ENCODE measurements at regions not wholly inside any gene's neighbourhood (a gene's known extent, or its start where the extent isn't known, plus 50 kb on each side); places are given as distances from the start of the nearest gene placed in this dataset.

DNA sequence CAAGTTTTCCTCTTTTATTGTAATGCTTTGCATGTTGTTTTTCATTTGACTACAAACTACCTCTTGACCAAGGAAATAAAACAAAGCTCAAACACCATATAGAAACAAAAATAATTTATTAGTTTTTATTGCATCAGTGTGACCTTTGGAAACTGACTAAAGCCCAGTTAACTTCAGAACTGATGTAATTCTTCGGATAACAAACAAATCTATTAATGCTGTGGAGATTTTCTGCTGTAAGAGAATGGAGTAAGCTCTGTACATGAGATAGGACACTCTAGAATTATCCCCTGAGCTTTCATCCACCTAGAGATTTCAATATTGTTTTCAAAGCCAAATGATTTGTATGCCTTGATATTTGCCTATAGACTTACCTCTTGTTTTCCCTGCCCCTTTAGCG, 154.0 kb upstream of the KCNK2 start:
- DNase-seq (ENCODE audit: low read depth in 2 of 2), result no peak

DNA sequence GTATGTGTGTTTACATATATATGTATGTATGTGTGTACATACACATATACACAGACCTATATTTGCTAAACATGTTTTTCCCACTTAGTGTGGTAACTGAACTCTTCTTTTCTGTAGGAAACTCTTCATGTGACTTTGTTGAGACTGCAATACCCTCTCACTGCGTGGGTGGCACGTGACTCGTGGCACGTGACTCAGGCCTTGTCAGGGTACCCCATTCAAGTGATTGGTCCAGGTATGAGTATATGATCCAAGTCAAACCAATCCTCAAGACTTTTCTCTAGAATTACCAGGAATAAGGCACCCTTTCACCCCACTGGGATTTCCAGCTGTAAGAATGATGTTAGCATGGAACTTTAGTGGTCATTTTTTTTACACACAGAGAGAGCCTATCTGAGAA, 149.2 kb upstream of the KCNK2 start:
- peak in 1 of 2 donors; percentile 2 for DNase-seq (ENCODE audit: low read depth in 2 of 2)

DNA sequence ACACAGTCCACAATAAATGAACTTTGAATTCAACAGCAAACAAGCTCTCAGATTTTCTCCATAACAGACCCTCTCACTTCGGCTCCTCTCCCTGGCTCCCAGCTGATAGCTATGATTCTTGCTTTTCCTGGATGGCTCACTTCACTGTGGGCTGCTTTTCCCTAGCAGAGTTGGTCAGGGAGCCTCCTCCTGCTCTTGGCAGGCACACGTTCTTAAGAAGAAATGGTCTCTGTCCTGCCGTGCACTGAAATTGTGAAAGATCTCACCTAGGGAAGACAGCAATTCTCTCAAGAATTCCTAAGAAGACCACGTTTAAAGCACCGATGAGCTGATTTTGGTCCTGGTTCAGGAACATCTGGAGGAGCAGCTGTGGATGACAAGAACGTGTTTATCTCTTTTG, 148.5 kb upstream of the KCNK2 start:
- DNase-seq (ENCODE audit: low read depth in 2 of 2), result no peak

DNA sequence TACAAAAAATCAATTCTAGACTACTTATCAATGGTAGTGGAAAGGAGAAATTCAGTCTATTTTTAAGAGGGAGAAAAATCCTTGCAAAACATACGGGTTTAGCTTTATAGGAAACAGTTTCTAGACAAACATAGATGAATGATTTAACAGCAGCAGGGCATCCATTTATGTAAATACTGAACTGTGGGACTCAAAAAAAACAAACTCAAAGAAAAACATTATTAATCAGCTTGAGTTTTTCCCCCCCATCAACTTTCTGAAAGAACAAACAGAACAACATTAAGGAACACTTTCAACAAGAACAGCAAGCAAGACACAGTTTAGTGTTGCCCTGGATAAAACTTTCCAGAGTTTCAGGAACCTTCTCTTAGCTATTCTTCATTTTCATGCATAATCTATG, 147.3 kb upstream of the KCNK2 start:
- DNase-seq (ENCODE audit: low read depth in 2 of 2), result no peak

DNA sequence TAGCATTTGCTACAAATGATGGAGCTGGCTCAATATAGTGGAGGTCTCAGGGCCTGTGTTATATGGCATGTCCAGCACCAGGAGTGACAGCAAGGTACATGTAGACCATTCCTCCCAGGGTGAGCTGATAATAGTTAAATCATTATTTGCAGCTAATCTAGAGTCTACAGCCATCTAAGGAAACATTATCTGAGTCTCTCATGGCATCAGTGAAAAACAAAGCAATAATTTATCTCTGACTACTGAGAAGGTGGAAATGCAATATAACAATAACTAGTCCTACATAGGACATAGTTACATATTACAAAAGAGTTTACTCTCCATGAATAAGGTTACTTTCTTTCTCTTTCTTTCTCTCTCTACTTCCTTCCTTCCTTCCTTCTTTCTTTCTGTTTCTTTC, 143.4 kb upstream of the KCNK2 start:
- DNase-seq (ENCODE audit: low read depth in 2 of 2), result no peak

DNA sequence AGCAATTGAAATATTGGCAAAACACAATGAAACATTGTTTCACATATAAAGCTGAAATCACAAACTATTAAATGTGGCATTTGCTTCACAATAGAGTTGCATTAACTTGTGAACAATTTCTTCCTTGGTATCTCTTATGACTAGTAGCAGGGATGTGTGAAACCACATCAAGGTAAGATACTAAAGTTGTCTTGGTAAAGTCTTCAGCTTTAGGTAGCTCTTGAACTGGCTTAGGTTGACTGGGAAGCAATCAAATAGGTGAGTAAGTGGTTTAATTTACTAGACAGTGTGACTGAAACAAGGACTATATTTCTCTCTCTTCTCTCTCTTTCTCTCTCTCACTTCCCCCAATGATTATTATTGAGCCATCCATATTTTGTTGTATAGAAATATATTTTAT, 141.5 kb upstream of the KCNK2 start:
- no peak for DNase-seq (ENCODE audit: low read depth in 2 of 2)

DNA sequence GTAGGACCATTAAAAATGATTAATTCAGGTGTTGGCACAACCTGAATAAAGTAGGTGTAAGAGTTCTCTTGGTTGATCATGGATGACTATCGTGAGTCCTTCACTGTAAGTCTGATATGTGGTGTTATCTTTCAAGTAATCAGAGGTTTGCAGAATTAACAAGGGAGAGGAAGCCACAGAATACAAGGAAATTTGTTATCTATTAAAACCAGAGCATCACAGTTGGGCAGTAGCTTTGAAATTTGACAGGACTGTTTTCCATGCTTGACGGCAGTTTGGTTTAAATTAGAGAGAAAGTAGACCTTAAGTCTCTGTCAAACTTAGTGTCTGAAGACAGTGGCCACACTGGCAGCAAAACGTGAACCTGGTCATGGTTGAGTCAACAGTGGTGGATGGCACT, 139.5 kb upstream of the KCNK2 start:
- DNase-seq (ENCODE audit: low read depth in 2 of 2), result no peak

DNA sequence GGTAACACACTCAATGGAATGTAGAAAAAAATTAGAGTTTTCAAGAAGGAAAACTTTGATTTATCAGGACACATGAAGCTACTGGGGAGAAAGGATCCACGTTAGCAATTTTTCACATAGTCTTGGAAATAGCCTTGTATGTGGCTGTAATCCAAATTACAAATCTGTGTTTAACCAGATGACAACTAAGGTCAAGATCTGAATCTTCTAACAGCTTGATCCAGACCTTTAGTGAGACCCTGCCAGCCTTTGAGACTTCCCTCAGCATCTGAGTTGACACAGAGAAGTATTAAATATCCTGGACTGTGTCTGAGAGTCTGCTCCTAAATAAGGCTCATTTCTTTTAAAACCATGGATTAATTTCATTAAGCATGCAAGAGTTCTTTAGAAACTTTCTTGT, 135.9 kb upstream of the KCNK2 start:
- DNase-seq (ENCODE audit: low read depth in 2 of 2), result no peak

DNA sequence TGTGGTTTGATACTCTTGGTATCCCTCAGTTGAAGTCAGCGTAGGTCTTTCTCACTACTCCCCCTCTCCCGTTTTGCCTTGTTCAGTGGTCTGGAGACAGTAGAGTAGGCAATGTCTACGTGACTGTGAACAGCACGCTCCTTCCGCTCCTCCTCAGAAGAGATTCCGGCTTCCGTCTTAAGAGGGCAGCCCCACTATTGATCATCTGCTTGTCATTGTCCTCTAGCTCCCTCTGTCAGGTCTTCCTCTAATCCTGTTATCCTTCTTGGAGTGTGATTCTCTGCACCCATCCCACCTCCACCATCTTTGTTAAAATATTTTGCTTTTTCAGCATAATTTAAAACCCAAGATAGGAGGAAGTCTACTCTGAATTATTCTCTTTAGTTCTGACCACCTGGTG, 129.9 kb upstream of the KCNK2 start:
- no peak for DNase-seq (ENCODE audit: low read depth in 2 of 2)

DNA sequence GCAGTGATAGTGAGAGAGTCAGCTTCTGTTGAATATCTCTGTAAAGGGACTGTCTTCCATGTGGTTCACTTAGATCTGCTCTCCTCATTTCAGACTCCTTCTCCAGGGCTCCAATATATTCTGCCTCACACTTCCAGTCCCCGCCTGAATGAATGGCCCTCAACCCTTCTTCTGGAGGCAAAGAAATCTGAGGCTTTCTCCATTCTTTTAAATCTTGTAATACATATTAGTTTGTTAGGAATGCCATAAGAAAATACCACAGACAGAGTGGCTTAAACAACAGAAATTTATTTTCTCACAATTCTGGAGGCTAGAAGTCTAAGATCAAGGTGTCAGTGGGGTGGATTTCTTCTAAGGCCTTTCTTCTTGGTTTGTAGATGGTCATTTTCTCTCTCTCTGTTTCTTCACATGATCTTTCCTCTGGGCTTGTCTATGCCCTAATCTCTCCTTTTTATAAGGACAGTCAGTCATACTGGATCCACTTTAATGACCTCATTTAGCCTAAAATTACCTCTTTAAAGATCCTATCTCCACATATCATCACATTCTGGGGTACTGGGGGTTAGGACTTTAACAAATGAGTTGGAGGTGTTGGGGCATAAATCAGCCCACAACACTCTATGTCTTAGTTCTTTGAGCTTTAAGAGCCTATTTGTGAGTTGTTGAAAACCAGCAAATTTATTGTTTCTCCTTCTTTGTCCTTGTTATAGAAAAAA, 128.5 kb upstream of the KCNK2 start:
- no peak for DNase-seq (ENCODE audit: low read depth in 2 of 2)

DNA sequence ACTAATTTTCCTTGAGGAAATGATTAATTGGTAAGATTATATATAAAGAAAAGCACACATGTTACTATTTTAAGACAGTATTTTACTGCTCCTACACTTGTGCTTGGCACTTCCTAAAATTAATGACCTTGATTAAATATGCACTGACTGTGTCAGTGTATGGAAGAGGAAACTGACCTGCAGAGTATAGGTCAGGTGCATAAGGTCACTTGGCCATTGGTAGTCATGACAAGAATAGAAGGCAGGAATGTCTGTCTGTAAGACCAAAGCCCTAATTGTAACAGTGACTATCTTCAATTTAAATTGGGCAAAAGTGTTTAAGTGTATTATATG, 128.0 kb upstream of the KCNK2 start:
- no peak for DNase-seq (ENCODE audit: low read depth in 2 of 2)

DNA sequence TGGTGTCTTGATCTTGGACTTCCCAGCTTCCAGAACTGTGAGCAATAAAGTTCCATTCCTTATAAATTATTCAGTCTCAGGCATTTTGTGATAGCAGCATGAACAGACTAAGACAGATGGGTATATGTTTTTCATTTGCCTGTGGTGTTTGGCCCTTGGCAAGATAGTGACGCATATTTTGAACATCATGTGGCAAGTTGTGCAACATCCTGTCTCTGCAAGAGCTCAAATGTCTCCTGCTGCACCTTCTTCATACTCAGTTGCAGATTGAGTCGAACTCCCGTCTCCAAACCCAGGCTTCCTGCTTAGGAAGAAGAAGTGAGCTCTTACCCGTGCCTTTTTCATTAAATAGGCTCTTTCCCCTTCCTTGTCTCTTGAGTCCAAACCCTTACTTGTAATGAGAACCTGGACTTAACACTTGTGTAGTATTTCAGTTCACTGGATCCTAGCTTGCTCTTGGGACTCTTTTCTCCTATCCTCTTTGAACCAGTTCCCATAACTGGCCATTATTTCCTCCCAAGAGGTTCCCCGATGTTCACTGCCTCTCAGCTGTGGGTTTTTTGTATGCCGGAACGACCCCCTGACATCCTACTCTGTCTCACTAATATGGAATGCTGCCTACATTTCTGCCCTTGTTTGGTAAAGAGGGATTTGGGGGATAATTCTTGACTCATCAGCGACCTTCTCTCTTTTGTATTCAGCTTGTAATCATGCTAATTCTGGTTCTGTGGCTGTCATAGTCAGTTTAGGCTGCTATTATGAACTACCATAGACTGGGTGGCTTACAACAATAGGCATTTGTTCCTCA, 125.0 kb upstream of the KCNK2 start:
- no peak for DNase-seq (ENCODE audit: low read depth in 2 of 2)

DNA sequence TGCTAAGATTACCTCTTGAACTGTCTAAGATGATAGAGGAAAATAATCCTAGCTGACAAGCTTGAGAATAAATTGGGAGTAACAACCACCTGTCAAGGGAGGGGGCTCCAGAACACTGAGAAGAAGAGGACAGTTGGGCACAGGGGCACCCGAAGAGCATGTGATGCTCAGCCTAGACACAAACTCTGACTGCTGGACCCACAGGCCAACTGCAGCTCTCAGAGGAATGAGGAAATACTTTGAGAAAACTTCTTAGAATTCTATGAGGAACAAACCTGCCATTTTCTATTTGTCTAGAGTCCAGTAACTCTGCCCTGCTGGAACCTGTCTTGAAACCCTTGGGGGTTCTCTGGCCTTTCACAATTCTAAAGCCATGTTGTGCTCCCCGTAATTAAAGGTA, 124.1 kb upstream of the KCNK2 start:
- no peak for DNase-seq (ENCODE audit: low read depth in 2 of 2)

DNA sequence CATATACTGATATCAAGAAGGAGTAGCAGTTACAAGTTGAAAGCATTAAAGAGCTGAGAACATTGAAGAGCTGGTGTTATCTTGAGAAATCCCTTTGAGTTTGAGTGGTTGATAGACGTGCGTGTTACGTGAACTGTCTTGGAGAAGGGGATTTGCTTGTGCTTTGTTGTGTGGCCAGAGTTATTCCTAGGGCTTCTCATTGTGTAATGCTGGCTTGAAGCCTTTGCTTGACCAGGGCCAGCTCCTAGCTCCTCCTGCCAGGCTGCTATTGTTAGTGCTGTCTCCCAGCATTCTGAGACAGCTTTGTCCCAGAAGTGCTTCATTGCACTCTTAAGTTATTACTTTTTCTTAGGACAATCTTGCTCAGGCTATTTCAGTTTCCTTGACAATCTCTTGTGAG, 116.2 kb upstream of the KCNK2 start:
- no peak for DNase-seq (ENCODE audit: low read depth in 2 of 2)

DNA sequence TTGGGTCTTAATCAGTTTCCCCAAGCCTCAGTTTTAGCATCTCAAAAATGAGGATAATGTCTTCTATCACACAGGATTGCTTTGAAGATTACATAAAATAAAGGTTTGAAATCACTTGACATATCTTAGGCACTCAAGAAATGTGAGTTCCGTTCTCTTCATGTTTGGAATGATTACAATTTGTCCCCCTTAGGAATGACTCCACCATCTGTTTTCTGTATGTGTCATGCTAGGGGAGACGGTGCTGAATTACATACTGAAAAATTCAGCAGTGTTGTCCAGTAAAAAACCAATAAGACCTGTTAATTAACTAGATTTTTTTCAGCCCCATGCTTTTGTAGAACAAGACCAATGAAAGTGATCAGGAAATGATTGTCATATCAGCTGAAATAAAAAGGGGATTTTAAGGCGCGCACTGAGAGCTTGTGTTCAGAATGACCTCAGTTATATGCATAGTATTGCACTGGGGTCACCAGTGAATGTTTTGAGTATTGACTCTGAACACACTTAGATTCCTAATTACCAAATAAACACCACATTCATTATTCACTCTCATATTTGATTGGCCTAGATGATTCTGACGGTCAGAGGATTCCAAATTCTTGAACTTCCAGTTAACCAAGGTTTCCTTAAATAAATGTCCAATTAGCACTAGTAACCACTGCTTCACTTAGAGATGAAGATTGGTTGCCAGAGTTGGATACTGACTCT, 114.5 kb upstream of the KCNK2 start:
- DNase-seq (ENCODE audit: low read depth in 2 of 2), result no peak

DNA sequence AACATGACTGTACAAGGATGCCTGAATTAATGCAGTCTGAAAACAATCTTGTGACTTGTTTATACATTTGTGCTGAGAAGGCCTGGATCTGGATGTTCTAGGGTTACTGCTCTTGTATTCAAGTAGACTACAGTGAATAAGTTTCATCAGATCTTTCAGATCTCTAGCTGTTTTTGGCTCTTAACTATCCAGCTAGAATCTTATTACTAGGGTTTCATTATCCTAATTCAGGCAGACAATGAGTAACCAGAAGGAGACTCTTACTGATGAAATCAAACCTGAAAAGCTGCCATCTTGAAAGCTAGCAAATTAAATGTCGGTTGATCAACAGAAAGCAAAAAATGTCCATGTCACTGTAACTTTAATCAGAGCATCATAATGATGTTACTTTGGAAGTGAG, 112.5 kb upstream of the KCNK2 start:
- no peak for DNase-seq (ENCODE audit: low read depth in 2 of 2)

DNA sequence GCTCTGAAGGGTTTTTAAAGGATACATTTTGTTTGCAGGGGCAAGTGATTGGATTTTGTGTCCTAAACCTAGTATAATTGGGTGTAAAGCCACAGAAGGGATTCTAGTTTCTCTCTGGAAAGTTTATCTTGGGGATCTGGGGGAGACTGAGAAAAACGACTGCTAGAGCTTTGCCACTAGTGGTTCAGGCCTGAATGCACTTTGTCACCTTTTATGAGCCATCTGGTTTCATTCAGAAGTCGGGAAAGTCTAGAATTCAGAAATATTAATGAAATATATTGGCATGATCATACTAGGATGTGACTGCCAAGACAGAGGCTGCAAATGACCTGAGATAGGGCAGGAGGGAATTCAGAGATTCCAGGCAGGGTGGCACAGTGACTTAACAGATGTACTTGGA, 111.5 kb upstream of the KCNK2 start:
- no peak for DNase-seq (ENCODE audit: low read depth in 2 of 2)

DNA sequence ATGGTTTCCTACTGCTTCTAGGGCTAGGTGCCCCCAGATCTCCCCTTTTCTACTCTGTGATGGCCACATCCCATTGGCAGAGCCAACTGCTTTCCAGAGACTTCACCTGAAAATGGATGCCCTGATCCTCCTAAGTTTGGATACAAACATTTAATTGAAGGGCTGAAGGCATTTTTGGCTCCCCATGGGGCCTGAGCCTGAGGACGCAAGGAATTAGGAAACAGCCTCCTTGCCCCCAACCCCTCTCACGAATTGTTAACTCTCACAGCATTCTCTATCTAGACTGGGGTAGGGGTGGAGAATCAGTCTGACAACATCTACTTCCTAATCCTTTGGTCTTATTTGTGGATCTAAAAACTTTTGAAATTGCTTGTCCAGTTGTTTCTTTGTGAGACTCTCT, 108.5 kb upstream of the KCNK2 start:
- DNase-seq (ENCODE audit: low read depth in 2 of 2), result no peak

DNA sequence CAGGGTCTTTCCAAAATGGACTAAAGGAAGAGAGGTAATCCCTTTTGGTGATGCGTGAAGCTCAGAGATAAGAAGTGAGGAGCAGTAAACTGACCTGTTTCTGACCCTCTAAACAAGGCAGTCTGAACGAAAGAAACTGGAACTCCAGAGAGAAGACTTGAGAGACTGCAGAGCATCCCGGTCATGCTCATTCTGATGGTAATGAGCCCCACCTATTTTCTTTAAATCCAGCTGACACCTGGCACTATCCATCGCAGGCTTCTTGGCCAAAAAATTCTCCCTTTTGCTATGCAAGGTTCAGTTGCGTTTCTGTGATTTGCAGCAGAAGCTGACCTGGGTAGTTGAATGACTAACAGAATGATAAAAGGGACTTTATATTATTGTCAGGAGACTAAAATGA, 105.9 kb upstream of the KCNK2 start:
- no peak for DNase-seq (ENCODE audit: low read depth in 2 of 2)

DNA sequence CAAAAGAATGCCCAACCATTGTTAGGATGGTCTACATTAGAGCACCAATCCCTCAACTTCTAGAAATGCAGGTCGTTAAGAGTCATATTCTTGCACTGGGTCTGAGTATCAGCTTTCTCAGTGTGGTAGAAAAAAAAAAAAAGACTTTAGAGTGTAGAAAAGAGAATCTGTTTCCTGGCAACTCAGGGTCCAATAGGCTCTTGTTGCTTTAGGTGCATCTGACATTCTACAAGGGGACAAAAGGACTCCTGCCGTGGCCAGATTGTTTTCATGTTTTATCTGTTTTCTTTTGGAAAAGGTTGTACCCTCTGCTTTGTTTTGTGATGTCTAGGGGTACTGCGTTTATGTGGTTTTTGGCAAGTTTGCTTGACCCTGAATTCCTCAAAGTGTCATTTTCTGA, 105.4 kb upstream of the KCNK2 start:
- no peak for DNase-seq (ENCODE audit: low read depth in 2 of 2)

DNA sequence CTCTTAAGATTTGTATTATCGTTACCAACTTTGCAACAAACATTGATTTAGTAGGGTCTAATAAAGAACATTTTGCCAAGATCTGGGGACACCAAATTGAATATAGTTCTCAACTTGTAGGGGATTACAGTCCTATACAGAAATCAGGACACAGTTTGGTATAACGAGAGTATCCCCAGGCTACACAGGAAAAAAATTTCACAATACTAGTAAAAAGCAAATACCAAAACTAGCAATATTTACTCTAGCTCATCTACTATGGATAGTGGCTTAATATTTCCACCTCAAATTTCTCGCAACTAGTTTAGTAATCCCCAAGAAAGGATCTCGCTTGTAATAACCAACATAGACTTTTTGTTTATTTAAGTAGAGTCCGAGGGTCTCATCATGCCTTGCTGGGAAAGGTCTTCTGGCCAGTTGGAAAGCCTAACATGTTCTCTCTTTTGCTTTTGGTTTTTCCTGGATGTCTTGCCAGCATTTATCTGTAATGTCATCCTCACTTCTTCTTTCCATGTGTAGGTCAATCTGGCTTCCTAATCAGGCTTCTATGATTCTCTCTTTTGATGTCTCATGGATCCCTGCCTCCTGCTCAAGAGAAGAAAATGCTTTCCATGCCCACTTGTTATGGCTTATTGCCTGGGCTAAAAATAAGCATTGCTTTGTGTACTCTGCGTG, 104.7 kb upstream of the KCNK2 start:
- no peak for DNase-seq (ENCODE audit: low read depth in 2 of 2)

DNA sequence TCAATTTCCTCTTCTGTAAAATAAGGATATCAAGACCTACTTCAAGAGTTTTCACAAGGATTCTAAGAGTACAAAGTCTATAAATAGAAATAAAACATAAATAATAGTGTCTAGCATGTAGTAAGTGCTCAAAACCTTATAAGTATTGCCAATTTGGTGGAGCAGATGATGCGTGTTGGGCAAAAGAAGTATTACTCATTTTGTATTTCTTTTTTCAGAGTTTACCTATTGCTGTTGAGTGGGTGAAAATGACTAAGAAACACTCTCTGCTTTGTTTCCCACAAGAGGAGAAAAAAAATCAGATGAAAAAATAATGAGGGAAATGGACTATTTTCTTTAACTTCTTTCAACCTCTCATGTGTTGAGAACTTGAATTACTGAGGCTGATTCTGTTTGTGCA, 103.3 kb upstream of the KCNK2 start:
- DNase-seq (ENCODE audit: low read depth in 2 of 2), result no peak

DNA sequence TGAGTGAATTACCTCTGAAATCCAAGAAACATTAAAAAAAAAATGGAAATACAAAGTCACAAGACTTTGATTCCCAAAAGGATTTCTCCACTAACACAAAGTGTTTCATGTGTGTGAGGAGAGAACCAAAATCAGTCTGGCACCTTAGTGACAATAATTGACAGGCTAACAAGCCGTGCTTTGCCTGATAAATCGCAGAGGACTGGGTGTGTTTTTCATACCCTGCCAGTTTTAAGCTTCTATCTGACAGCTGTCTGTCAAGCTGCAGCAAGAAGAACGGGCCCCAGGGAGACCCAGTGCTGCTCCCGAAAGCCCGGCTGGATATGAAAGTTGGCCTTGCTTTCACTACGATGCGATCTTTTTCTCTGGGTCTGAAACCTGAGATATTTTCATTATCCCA, 101.6 kb upstream of the KCNK2 start:
- DNase-seq (ENCODE audit: low read depth in 2 of 2), result no peak

Measured in stimulated activated CD4-positive, alpha-beta T cell treated with anti-CD3 and anti-CD28 coated beads, Interleukin-1b, Interleukin-23, amount 100 ng/mL, for 1 hour (primary cell).